RWPE2 (cell line): ENCODE measurements at regions not wholly inside any gene's neighbourhood (a gene's known extent, or its start where the extent isn't known, plus 50 kb on each side); places are given as distances from the start of the nearest gene placed in this dataset.

Experiments
- ATAC-seq: fragments of 200-7000 bp; cut with Tn5 transposase; 3 replicates; pipeline ENCODE4 v1.9.1; 2021; ENCODE audit warnings: low read depth
- DNase-seq: peaks from one replicate; pipeline ENCODE4 v3.0.0-alpha.2; 2020; ENCODE audit warnings: low spot score
- H3K27ac ChIP-seq: fragments of 450-650 bp; 2 replicates; pipeline ENCODE4 v1.5.1; 2017; ENCODE audit warnings: mild to moderate bottlenecking; ENCODE audit not compliant: poor library complexity, severe bottlenecking
- H3K27me3 ChIP-seq: fragments of 250-450 bp; sonication (Bioruptor Pico); 2 replicates; pipeline ENCODE4 v1.5.1; 2021; ENCODE audit warnings: mild to moderate bottlenecking, moderate library complexity; ENCODE audit not compliant: insufficient read depth, poor library complexity, severe bottlenecking
- H3K36me3 ChIP-seq: fragments of 250-450 bp; sonication (Bioruptor Pico); 2 replicates; pipeline ENCODE4 v1.5.1; 2020; ENCODE audit warnings: low read depth, mild to moderate bottlenecking, moderate library complexity
- H3K4me1 ChIP-seq: fragments of 250-450 bp; sonication (Bioruptor Pico); 2 replicates; pipeline ENCODE4 v1.5.1; 2021; ENCODE audit warnings: mild to moderate bottlenecking, moderate library complexity; ENCODE audit not compliant: insufficient read depth, poor library complexity, severe bottlenecking
- H3K4me3 ChIP-seq: fragments of 250-450 bp; sonication (Bioruptor Pico); 2 replicates; pipeline ENCODE4 v1.5.1; 2021; ENCODE audit warnings: mild to moderate bottlenecking, moderate library complexity; ENCODE audit not compliant: severe bottlenecking
- H3K9me3 ChIP-seq: fragments of 250-450 bp; sonication (Bioruptor Pico); 2 replicates; pipeline ENCODE4 v1.5.1; 2021; ENCODE audit warnings: mild to moderate bottlenecking, moderate library complexity; ENCODE audit not compliant: severe bottlenecking
- TF ChIP-seq, protein P1 (sequence below): fragments of 450-650 bp; IDR thresholded peaks from one replicate; pipeline ENCODE4 v1.5.1; 2017; ENCODE audit warnings: mild to moderate bottlenecking, moderate library complexity; ENCODE audit not compliant: poor library complexity, severe bottlenecking

DNA sequence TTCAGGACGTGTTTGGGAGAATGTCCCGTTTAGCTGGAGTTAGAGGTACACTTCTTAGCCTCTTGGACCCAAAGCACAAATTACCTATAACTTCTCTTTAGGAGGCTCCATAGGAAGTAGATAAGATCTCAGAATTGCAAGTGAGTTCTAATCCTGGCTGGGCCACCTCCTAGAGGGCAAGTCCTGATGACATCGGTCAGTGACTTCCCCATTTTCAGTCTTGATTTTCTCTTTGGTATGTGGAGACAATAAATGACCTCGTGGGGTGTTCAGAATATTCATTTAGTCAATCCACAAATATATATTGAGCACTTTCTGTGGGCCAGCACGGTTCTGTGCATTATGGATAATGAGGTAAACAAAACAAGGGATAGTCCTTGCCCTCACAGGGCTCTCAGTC, 208.6 kb downstream of the CWF19L2 start:
- no peaks in the 10 kb centered on the region for H3K4me1 ChIP-seq
- TF ChIP-seq, protein P1, sequence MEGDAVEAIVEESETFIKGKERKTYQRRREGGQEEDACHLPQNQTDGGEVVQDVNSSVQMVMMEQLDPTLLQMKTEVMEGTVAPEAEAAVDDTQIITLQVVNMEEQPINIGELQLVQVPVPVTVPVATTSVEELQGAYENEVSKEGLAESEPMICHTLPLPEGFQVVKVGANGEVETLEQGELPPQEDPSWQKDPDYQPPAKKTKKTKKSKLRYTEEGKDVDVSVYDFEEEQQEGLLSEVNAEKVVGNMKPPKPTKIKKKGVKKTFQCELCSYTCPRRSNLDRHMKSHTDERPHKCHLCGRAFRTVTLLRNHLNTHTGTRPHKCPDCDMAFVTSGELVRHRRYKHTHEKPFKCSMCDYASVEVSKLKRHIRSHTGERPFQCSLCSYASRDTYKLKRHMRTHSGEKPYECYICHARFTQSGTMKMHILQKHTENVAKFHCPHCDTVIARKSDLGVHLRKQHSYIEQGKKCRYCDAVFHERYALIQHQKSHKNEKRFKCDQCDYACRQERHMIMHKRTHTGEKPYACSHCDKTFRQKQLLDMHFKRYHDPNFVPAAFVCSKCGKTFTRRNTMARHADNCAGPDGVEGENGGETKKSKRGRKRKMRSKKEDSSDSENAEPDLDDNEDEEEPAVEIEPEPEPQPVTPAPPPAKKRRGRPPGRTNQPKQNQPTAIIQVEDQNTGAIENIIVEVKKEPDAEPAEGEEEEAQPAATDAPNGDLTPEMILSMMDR, result no peak
- H3K36me3 ChIP-seq, result no peaks in the 10 kb centered on the region
- no peak for ATAC-seq
- H3K4me3 ChIP-seq, result no peak overlapping the region
- DNase-seq, result no peak
- no peaks in the 10 kb centered on the region for H3K27me3 ChIP-seq
- H3K9me3 ChIP-seq, result no peaks in the 10 kb centered on the region
- no peak overlapping the region for H3K27ac ChIP-seq

DNA sequence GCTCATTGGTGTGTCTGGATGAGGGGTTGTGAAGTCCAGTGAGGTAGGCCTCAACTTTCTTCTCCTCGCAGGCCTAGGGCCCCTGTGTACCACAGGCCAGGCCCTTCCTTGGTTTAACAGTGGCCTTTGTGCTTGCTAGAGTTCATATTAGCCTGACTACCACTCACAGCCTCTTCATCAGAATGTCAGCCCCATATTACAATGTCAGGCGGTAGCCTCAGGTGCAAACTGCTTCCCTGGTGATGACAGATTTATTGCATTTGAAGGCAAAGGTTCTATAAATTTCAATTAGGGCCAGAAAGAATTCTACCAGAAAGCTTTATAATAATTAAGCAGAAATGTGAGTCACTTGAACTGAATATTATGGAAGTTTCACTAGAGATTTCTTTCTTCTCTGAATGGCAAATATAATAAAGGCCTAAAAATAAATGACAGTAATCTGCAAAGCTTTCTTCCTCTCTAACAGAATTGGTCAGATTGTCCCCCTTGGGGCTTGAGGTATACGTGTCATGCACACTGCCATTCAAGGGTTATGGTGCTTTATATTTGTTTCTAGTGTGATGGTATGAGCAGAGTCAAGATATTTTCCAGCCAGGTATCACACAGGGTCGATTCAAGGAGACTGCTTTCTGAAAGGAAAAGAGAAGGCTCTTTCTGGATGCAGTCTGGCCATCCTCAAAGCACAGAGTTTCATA, 210.3 kb downstream of the CWF19L2 start:
- Histone ChIP-seq H3K27ac (no peak overlapping the region), H3K4me1 (no peaks in the 10 kb centered on the region), H3K9me3 (no peaks in the 10 kb centered on the region), H3K4me3 (no peak overlapping the region), H3K36me3 (no peaks in the 10 kb centered on the region), H3K27me3 (no peaks in the 10 kb centered on the region)
- TF ChIP-seq, protein P1, result no peak
- no peak for DNase-seq
- ATAC-seq, result no peak

DNA sequence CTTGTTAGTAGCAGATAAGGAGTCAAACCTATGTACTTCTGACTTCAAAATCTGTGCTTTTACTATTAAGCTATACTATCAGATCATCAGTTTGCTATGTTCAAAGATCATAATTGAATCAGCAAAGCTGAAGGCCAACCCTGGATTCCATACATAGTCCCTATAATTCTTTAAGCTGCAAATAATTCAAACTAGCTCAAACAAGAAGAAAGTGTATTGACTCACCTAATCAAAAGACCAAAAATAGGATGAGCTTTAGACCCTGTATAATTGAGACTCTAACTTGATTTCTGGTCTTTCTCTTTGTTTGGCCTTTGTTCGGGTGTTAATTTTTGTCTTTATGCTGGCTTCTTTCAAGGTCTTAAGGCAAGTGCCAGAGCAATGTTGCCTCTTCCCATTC, 213.7 kb downstream of the CWF19L2 start:
- no peak for ATAC-seq
- no peaks in the 10 kb centered on the region for H3K36me3 ChIP-seq

DNA sequence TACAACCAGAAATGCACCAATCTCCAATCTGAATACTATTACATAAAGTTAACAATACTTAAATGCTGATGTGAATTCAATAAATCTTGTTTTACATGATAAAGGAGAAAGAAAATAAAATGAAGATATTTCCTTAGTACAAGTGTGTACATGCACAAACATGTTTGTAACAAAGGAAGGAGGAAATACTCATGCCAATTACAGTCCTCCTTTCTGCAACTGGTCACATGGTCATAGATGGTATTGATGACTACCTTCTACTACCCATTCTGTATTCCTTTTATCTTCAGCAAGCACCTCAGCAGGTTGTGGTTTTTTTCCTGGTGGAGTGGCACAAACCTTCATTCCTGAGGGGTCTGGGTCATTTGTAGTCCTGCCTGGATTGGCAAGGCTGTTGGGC, 214.2 kb upstream of the GUCY1A2 start:
- ATAC-seq (no peak), DNase-seq (no peak)
- no peaks in the 10 kb centered on the region for H3K27me3 ChIP-seq
- no peaks in the 10 kb centered on the region for H3K4me1 ChIP-seq
- H3K9me3 ChIP-seq, result no peaks in the 10 kb centered on the region
- TF ChIP-seq, protein P1, result no peak
- no peaks in the 10 kb centered on the region for H3K36me3 ChIP-seq
- no peak overlapping the region for H3K4me3 ChIP-seq
- H3K27ac ChIP-seq, result no peak overlapping the region

More for the DNA sequence above, 213.7 kb downstream of the CWF19L2 start:
- no peak for DNase-seq
- Histone ChIP-seq H3K9me3 (no peaks in the 10 kb centered on the region), H3K4me1 (no peaks in the 10 kb centered on the region), H3K27me3 (no peaks in the 10 kb centered on the region), H3K4me3 (no peak overlapping the region), H3K27ac (no peak overlapping the region)
- TF ChIP-seq, protein P1, result no peak

DNA sequence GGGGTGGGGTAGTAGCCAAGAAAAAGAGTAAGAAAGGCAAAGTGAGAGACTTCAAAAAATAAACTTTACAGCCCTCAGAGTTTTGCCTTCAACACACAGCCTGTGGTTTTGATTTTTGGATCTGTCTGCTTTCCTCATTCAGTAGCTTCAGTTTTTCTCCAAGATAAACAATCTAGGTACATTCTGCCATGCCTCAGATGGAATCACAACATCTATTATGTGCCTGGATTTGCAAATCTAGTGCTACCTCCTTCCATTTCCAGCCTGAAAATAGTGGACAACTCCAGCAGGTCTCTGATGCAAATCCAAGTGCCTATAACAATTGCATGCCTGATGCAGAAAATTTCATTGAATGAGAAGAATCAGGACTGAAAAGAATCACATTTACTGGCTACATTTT, 206.6 kb upstream of the GUCY1A2 start:
- no peaks in the 10 kb centered on the region for H3K4me1 ChIP-seq
- H3K27ac ChIP-seq, result no peak overlapping the region
- ATAC-seq, result no peak
- no peaks in the 10 kb centered on the region for H3K36me3 ChIP-seq
- TF ChIP-seq, protein P1, result no peak
- no peak for DNase-seq
- no peaks in the 10 kb centered on the region for H3K27me3 ChIP-seq
- no peaks in the 10 kb centered on the region for H3K9me3 ChIP-seq
- no peak overlapping the region for H3K4me3 ChIP-seq
